GM12878 (cell line): ENCODE measurements at regions not wholly inside any gene's neighbourhood (a gene's known extent, or its start where the extent isn't known, plus 50 kb on each side); places are given as distances from the start of the nearest gene placed in this dataset.
"Not testable (repeated sequence)": the region's sequence is repeated elsewhere in the genome, so short reads cannot be mapped to it uniquely, and the experiment has no call there.

Source experiments
- ATAC-seq: fragments of 200-7000 bp; cut with Tn5 transposase; 3 replicates; pipeline ENCODE4 v1.9.1; 2020; ENCODE audit warnings: mild to moderate bottlenecking, moderate library complexity
- BruUV-seq: library from RNA; stranded (reverse); fragments of 400-500 nt; replicated peaks from 2 replicates; lab custom pipeline; 2021; lab: Mats Ljungman, UMichigan
- CTCF ChIA-PET: fragments of 300-600 bp; sonication (Branson Sonifier 250); formaldehyde crosslinking; extraction: SDS; loops from one replicate; lab custom pipeline; 2021; ENCODE audit warnings: inconsistent platforms; lab: Yijun Ruan, JAX
- POLR2A ChIA-PET: fragments of 350-600 bp; formaldehyde crosslinking; extraction: SDS; loops from one replicate; lab custom pipeline; 2021; ENCODE audit warnings: inconsistent platforms; lab: Charles Lee
- RAD21 ChIA-PET: fragments of 300-600 bp; sonication (Branson Sonifier 250); formaldehyde crosslinking; loops from one replicate; lab custom pipeline; 2023; ENCODE audit warnings: antibody characterized with exemption; ENCODE audit not compliant: unreplicated experiment; lab: Charles Lee
- SMC1A ChIA-PET: fragments of 300-600 bp; sonication (Branson Sonifier 250); formaldehyde crosslinking; loops from one replicate; lab custom pipeline; 2023; ENCODE audit not compliant: unreplicated experiment, uncharacterized antibody; lab: Charles Lee
- DNase-seq: peaks from one replicate; pipeline ENCODE4 v3.0.0-alpha.2; 2011; ENCODE audit warnings: low read depth, low spot score
- FAIRE-seq: peaks from 3 replicates; lab custom pipeline; 2011; peaks lifted over from hg19 to GRCh38; lab: Jason Lieb, UNC
- H2AFZ ChIP-seq: 2 replicates; pipeline ENCODE4 v1.6.0; 2011; ENCODE audit warnings: low read depth, low read length, control low read depth; ENCODE audit not compliant: control insufficient read depth
- H3K27ac ChIP-seq: 2 replicates; pipeline ENCODE4 v1.5.1; 2011; ENCODE audit warnings: control low read depth; ENCODE audit not compliant: control insufficient read depth, insufficient read depth
- H3K27me3 ChIP-seq, 2 experiments: replicated peaks in 1 of 2; 2 replicates each; pipeline versions ENCODE4 v1.6.0 to v1.6.1; 2011; ENCODE audit warnings: low read length in 1 of 2; ENCODE audit not compliant: control insufficient read depth in 2 of 2, insufficient read depth in 2 of 2
- H3K36me3 ChIP-seq, 2 experiments: 2 replicates each; pipeline ENCODE4 v1.5.1; 2011; ENCODE audit warnings: low read length in 1 of 2; ENCODE audit not compliant: control insufficient read depth in 2 of 2, insufficient read depth in 2 of 2
- H3K4me1 ChIP-seq: 2 replicates; pipeline ENCODE4 v1.6.1; 2011; ENCODE audit warnings: mild to moderate bottlenecking, low read length, moderate library complexity, mixed read lengths; ENCODE audit not compliant: control insufficient read depth, insufficient read depth
- H3K4me2 ChIP-seq: 2 replicates; pipeline ENCODE4 v1.6.0; 2011; ENCODE audit warnings: control low read depth; ENCODE audit not compliant: control insufficient read depth, insufficient read depth
- H3K4me3 ChIP-seq: fragments of 200-600 bp; sonication (generic); 2 replicates; pipeline ENCODE4 v1.5.1; 2016
- H3K79me2 ChIP-seq: 2 replicates; pipeline ENCODE4 v1.6.0; 2011; ENCODE audit warnings: low read length; ENCODE audit not compliant: control insufficient read depth, insufficient read depth
- H3K9ac ChIP-seq: 2 replicates; pipeline ENCODE4 v1.8.0; 2011; ENCODE audit warnings: low read length, control low read depth, mixed read lengths; ENCODE audit not compliant: control insufficient read depth, insufficient read depth
- H3K9me3 ChIP-seq: replicated peaks from 3 replicates; pipeline ENCODE4 v1.5.1; 2011; ENCODE audit warnings: mild to moderate bottlenecking, low read length; ENCODE audit not compliant: control insufficient read depth, insufficient read depth
- H4K20me1 ChIP-seq: 2 replicates; pipeline ENCODE4 v1.6.0; 2011; ENCODE audit not compliant: control insufficient read depth, insufficient read depth
- ETV6 ChIP-seq, 2 experiments: fragments of 450-650 bp in 1 of 2; IDR thresholded peaks in 1 of 2; conservative IDR thresholded peaks in 1 of 2; 2 replicates each; pipeline ENCODE4 v1.6.1; 2014; ENCODE audit warnings: antibody characterized with exemption in 1 of 2, borderline replicate concordance in 1 of 2, low read depth in 1 of 2, mild to moderate bottlenecking in 1 of 2, moderate library complexity in 1 of 2
- FOXK2 ChIP-seq: fragments of 450-650 bp; IDR thresholded peaks from 2 replicates; pipeline ENCODE4 v1.6.1; 2017; ENCODE audit warnings: mild to moderate bottlenecking, moderate library complexity
- WGBS: methylation state at CpG from one replicate; pipeline ENCODE4 v1.1.6; 2016; ENCODE audit warnings: low lambda C conversion rate; ENCODE audit not compliant: insufficient replicate concordance, insufficient coverage; ENCODE audit errors: missing lambda C conversion rate; 5-methylcytosine and 5-hydroxymethylcytosine counted together
- in situ Hi-C: fragments of 300-500 bp; cut with MboI; formaldehyde crosslinking; loops from 9 replicates; pipeline ENCODE4 v1.14.3; 2018; ENCODE audit warnings: mixed read lengths
- intact Hi-C: fragments of 100-400 bp; cut with micrococcal nuclease; formaldehyde crosslinking; loops from one replicate; pipeline ENCODE4 v1.14.2; 2022; ENCODE audit not compliant: unreplicated experiment

- intact Hi-C loops, result not testable (repeated sequence)
- peak in 1 of 2 experiments; percentile 96; a peak in 2 of 4 replicates for TF ChIP-seq ETV6 (conservative IDR thresholded peaks at IDR 0.05 in 1 of 2, IDR thresholded peaks at IDR 0.05 in 1 of 2; ENCODE audit: borderline replicate concordance in 1 of 2, low read depth in 1 of 2)
- TF ChIP-seq FOXK2, result peak; percentile 28; the same call in 1 of the 2 replicates
- TF ChIP-seq, all 136 proteins: peak for 2; not testable (repeated sequence) for 134
- ATAC-seq, H3K27me3 ChIP-seq, H3K27ac ChIP-seq, FAIRE-seq, H3K9me3 ChIP-seq, CTCF ChIA-PET, DNase-seq, H3K4me1 ChIP-seq, H3K79me2 ChIP-seq, H2AFZ ChIP-seq, H4K20me1 ChIP-seq, H3K36me3 ChIP-seq, POLR2A ChIA-PET, H3K9ac ChIP-seq, in situ Hi-C loops, BruUV-seq, SMC1A ChIA-PET, H3K4me3 ChIP-seq, H3K4me2 ChIP-seq, RAD21 ChIA-PET: not testable (repeated sequence)
- WGBS, result no CpG with 5 or more reads among the region's 5 CpGs
Observed at GRCh38 chr21:8229366-8230150, 2291.8 kb upstream of the TPTE start.

GRCh38 chr21:8231252-8231651 lies 2290.1 kb upstream of the TPTE start:
- FAIRE-seq, ATAC-seq, SMC1A ChIA-PET, RAD21 ChIA-PET, BruUV-seq, H3K9me3 ChIP-seq, H3K4me2 ChIP-seq, H3K27ac ChIP-seq, H3K4me1 ChIP-seq, H3K9ac ChIP-seq, H3K4me3 ChIP-seq, POLR2A ChIA-PET, H3K36me3 ChIP-seq, intact Hi-C loops, H3K79me2 ChIP-seq, in situ Hi-C loops, H3K27me3 ChIP-seq, H4K20me1 ChIP-seq, H2AFZ ChIP-seq, DNase-seq, CTCF ChIA-PET: not testable (repeated sequence)
- WGBS, result no CpG with 5 or more reads among the region's 12 CpGs

GRCh38 chr21:8233000-8233399 lies 2288.4 kb upstream of the TPTE start:
- DNase-seq, intact Hi-C loops, CTCF ChIA-PET, SMC1A ChIA-PET, H3K4me3 ChIP-seq, ATAC-seq, FAIRE-seq, H3K9me3 ChIP-seq, H3K9ac ChIP-seq, POLR2A ChIA-PET, H3K79me2 ChIP-seq, in situ Hi-C loops, H3K27ac ChIP-seq, RAD21 ChIA-PET, H3K4me2 ChIP-seq, H3K4me1 ChIP-seq, H3K27me3 ChIP-seq, BruUV-seq, H2AFZ ChIP-seq, H4K20me1 ChIP-seq, H3K36me3 ChIP-seq: not testable (repeated sequence)
- 21% methylated on average over 1 of the region's 1 CpG for WGBS
